Bone marrow (tissue), 2 donors: ENCODE measurements at regions not wholly inside any gene's neighbourhood (a gene's known extent, or its start where the extent isn't known, plus 50 kb on each side); places are given as distances from the start of the nearest gene placed in this dataset.
"Not testable (repeated sequence)": the region's sequence is repeated elsewhere in the genome, so short reads cannot be mapped to it uniquely, and the experiment has no call there.

Experiments used
- DNase-seq, 2 donors: peaks; one replicate each; lab custom pipeline; 2025; lab: John Stamatoyannopoulos, UW

DNA sequence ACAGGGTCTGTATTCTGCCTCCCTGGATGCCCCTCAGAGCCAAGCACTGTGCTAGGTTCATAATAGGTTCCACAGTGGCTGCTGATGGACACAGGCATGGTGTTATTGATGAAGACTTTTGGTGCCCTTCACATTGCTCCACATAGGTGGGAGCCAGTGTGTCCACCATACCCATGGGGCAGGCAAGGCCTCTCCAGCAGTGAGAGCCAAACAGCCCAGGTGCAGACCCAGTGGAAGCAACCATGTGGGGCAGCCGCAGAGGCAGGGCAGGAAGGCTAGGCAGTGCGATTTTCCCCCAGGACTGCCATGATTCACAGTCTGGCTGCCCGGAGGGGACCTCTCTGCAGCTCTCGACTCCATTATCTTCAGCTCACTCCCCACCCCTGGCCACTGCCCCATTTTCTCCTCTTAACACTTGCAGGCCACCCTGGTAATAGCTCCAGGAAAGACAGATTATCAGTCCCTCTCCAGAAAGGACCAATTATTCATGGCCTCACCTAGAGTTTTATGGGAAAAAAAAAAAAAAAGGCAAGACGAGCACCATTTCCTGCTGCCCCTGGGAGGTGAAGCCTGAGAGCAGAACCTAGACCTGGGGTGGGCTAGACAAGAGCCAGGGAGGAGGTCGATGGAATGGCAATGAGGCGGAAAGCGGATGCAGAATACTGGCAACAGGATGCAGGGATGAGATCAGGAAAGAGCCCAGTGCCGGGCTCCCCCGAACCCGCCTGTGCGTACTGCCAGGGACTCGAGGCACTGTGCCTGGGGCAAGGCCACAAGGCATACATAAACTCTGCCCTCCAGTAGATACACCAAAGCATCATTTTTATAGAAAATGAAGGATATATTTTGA lies 343.0 kb upstream of the NCAM1 start:
- DNase-seq, result no peak

DNA sequence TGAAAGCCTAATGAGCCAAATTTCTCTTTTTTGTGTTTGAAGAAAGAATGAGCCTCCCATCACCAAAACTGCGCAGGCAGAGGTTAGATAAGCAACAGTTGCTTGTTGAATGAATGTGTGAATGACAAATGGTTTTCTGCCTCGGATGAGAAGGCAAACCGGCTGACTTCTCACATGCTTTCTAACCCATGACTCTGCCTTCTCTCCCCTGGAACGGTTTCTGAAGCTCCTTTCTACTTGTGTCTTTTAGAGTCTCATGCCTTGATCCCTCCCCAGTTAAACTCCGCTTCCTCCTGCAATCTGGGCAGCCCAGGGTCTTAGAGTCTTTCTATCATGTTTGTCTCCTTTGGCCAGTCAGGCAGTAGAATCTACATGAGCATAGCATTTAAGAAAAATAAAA lies 342.1 kb upstream of the NCAM1 start:
- no peak for DNase-seq

DNA sequence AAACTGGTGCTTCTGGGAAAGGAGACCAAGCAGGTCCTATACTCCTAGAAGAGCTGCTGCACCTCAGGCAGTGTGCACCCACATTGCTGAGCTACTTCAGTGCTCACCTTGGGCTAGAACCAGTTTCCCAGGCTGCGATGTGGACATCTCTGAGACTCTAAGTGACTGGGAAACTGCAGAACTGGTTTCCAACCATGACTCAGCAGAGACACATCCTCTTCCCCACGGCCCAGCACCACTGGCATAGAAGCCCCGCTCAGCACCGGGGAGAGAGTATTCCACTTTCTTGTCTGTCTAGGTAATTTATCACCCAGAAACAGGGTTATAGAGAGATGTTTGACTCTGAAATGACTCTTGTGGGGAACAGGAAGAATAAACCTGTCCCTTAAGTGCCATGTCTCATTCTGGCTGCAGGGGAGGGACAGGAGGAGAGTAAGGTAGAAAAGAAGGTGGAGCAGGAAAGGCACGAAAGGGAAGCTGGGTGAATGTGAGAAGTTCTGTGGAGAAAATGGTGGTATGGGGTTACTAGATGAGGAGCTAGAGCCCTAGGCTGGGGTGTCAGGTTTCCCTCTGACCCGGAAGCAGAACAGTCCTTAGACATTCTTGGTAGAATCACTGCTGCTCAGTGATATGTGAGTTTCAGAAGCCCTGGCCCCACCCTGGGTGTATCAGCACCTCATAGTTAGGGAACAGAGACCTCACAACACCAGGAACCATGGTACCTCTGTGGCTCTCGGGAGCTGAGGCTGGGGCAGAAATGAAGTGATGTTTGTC lies 340.4 kb upstream of the NCAM1 start:
- DNase-seq, result no peak

DNA sequence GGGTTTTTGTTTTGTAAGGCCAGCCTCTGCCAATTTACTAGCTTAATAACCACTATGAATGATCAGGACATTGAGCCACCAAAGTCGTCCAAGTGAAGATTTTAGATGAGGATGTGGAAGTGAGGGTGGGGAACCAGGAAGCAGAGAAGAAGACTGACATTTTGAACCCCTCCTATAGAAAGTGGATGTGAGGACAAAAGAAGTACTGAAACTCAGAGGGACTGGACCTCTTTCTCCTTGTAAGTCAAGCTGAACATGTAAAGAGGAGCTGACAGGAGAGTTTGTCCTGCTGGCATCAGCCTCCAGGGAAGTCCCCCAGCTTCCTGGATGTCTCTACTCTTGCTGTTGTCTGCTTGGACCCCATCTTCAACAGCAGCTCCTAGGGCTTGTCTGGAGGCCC lies 338.2 kb upstream of the NCAM1 start:
- no peak for DNase-seq

DNA sequence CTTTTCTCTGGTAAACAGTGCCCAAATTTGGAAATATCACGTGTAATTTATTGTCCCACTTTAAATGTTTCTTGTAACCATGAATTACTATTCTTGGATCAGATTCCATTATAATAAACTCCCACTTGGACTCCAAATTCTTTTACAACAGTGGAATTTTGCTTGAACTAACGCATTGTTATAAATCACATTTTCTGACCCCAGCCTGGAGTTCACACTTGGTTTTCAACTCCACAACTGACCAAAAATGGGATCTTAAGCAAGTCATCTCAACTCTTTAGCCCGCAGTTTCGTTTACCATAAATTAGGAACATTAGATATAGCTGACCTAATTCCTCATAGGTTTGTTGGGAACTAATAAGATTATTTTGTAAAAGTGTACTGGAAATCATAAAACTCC lies 336.8 kb upstream of the NCAM1 start:
- no peak for DNase-seq

DNA sequence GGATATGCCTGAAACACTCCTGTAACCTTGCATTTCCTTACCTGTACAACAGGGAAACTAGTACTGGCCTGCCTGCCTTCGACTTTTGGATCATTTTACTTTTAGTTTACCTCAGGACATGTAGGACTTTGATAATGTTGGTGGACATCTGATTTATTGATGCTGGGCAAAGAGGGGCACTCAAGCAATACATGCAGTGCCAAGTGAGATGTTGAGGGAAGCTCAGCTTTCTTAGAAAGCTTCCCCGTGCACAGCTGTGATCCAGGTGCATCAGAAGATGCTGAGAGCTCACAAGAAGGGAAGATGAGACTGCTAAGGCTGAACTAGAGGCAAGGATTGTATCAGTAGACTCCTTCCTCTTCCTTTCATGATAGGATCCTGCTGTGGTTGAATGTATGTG lies 336.2 kb upstream of the NCAM1 start:
- DNase-seq, result not testable (repeated sequence)

DNA sequence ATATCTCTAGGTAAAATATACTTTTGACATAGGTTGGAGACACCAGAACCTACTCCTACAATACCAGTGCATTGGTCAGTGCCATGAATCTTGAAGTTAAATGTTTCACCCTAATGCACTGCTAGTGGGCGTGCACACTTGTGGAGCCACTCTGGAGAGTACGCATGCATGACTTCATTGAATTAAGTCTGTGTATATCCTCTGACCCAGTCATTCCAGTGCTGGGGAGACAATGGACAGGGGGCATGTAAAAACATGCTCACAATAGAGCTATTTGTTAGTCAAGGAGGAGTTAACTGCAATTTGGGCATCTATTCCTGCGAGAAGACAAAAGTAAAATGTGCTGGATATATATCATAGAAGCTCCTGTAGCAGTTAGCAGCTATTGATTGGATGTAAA lies 335.4 kb upstream of the NCAM1 start:
- no peak for DNase-seq

DNA sequence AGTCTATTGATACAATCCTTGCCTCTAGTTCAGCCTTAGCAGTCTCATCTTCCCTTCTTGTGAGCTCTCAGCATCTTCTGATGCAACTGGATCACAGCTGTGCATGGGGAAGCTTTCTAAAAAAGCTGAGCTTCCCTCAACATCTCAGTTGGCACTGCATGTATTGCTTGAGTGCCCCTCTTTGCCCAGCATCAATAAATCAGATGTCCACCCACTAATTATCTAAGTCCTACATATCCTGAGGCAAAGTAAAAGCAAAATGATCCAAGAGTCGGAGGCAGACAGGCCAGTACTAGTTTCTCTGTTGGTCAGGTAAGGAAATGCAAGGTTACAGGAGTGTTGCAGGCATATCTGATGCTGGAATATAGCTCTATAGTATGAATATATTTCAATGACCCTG lies 334.5 kb upstream of the NCAM1 start:
- DNase-seq, result no peak

DNA sequence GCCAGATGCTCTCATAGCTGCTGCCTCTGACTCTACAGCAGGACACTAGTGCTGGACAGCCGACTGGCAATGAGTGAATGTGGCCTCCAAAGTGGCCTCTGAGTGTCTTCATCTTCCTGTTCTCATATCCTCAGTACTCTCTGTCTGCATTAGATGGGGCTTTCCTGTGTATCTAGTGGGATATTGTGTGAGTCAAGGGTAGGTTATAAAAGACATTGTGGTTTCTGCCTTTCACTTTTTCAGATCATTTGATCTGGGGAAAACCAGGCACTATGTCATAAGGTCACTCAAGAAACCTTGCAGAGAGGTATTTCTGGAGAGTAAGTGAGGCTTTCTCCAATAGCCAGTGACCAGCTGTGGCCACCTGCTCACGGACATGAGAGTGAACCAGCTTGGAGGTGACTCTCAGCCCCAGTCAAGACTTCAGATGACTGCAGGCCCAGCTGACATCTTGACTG lies 333.6 kb upstream of the NCAM1 start:
- no peak for DNase-seq

DNA sequence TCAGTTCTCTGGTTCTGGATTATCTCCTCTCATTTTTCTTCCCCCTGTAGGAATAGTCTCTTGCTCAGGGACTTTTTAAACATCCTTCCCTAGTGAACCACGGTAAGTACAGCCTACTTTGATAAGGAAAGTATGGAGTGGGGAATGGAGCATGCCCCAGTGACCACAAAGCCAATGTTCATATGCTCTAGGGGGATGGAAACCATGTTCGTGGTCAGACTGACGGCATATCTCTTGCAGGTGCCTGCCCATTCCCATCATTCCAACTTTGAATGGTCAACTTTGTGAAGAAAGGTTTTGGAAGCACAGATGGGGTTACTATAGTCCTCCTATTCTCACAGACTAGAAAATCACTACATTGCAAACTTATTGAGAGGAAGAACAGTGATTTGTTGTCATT lies 332.5 kb upstream of the NCAM1 start:
- DNase-seq, result no peak

DNA sequence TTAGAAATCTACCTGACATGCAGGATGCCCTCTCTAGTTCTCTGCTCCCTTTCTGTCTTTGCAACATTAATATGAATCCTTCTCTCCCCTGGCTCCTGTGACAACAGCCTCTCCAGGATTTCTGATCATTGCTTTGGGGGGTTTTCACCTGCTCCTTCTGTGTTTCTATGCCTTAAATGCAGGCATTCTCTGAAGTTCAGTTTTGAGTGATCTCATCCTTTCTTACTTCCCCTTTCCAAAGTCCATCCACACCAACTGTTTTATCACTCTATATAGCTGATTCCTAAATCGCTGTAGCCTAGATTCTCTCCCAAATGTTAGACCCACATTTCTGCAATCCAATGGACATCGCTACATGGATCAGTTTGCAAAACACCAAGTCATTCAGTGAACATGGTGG lies 330.7 kb upstream of the NCAM1 start:
- no peak for DNase-seq

DNA sequence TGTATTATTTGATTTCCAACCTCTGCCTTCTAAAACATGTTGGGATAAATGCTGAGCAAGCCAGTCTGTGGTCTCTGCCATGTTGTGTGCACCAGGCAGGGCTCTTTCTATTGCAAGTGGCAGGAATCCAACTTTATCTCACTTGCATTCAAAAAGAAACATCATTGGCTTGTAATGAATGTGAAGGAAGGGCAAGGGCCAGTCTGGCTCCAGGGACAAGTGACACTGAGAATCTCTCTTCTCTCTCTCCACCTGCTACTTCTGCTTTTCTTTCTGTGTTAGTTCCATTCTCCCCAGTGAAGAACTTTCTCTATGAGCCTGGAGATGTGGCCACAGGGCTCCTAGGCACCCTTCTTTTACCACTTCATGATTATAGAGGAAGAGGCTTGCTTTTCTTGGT lies 329.9 kb upstream of the NCAM1 start:
- no peak for DNase-seq

DNA sequence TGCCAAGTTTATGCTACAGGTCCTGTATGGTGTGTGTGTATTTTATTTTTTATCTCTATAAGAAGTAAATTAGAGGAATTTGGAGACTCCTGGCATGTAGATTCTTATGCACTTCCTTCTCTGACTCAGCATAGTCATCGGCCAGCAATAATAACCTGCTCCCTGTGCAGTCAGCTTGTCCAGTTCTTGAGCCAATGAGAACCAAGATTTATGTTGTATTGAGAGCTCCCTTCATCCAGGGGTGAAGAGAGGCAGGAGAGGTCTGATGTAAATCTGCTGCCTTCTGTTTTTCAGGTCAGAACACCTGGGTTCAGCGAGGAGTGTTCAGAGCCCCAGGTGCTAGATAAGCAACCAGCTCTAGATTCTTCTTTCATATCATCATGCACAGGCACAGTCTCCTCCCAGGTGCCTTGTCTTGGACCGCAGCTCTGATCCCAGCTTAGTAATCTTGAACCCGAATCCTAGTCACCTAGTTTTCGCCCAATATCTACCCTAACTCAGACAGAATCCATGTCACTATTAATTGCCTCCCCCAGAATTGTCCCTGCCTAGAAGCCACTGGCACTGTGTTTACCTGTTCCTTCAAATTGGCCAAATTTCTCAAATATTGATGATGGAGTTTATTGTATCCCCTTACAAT lies 328.2 kb upstream of the NCAM1 start:
- DNase-seq, result no peak

DNA sequence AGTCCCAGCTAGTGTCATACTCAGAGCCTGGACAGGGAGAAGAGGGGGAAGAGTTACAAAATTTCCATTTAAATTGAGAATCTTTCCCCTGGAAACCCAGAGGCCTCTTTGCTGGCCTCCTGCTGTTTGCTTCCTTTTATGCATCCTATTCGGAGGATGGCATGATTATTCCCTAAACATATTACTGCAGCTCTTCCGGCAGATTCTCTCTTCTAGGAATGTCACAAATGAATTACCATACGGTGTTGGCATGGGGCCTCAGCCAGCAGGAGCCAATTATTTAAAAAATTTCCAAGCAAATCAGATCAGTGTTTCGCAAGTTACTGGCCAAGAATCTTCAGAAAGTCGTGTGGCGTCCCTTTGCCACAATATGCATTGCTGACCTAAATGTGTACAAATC lies 326.7 kb upstream of the NCAM1 start:
- DNase-seq, result no peak

DNA sequence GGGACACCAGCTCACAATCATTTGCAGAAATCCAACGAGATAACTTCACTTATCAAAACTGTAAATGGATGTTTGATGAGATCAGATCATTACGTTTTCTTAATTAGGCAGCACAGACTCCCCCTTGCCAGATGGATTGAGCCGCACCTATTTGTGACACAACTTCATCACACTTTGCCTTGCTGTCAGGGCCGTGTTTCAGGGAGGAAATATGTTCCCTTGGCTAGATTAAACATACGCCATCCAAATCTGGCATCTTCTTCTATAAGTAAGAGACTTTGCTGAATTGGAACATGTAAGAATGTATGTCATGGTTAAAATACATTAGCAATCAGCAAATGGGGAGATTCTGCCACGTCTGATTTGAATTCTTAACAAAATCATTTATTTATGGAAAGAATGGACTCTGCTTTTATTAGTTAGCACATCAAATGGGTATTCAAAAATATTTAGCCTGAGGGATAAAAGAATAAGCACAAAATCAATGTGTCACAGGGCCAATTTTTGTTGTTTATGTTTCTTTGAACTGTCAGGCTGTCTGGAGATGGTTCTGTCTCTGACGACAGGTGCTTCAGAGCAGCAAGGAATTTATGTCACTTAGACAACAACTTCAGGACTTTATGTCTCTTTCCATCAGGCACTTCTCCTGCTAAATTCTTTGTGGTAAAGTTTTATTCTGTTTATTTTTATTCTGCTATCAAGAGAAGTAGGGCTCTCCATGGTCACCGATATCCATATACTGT lies 326.1 kb upstream of the NCAM1 start:
- DNase-seq, result no peak

DNA sequence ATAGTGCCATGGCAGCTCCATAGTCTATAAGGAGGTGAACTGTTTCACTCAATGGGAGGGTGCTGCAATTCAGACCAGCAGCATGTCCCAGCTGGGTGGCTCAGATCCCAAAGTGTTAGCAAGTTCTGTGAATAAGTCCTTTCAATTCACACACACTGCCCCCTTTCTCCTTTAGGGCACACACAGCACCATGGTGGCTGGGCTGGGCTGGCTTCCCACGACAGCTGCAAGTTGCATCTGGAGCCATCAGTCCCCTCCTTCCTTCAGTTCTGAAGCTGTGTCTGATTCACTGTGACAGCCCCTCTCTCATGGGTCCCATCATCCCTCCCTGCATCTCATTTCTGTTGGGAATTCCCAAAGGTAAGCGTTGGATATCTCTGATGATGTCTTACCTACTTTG lies 324.1 kb upstream of the NCAM1 start:
- DNase-seq, result no peak

DNA sequence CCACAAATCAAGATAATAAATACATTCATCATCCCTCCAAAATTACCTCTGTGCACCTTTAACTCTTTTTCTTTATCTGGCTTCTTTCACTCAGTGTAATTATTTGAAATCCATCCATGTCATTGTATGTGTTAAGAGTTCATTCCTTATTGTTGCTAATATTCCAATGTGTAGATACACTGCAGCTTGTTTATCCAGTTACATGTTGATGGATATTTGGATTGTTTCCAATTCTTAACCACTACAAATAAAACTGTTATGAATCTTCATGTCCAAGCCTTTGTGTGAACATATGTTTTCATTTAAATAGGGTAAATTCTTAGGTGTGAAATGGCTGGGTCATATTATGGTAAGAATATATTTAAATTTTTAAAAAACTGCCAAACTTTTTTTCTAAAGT lies 323.3 kb upstream of the NCAM1 start:
- DNase-seq, result no peak

DNA sequence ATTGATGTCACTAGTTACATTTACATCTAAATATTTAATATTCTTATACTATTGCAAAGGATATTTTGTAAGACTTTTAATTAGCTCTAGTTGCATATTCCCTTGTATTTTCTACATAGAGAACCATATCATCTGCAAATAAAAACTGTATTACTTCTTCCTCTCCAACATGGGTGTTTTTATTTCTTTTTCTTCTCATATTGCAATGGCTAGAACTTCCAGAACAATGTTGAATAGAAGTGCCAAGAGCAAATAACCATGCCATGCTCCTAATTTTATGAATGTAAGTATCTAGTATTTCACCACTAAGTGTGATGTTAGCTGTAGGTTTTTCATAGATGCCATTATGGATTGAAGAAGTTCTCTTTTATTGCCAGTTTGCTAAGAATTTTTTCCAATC lies 321.8 kb upstream of the NCAM1 start:
- no peak for DNase-seq

DNA sequence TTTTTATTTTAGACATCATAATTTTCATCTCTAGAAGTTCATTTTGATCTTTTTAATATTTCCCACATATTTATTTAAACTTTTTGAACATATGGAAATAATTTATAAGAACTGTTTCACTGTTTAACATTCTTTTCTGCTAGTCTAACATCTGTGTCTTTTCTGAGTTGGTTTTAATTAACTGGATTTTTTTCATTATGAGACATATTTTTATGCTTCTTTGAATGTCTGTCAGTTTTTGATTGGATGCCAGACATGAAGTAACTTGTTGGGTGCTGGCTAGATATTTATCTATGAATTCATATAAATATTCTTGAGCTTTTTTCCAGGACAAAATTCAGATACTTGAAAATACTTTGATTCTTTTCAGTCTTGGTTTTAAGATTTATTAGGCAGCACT lies 317.8 kb upstream of the NCAM1 start:
- no peak for DNase-seq

DNA sequence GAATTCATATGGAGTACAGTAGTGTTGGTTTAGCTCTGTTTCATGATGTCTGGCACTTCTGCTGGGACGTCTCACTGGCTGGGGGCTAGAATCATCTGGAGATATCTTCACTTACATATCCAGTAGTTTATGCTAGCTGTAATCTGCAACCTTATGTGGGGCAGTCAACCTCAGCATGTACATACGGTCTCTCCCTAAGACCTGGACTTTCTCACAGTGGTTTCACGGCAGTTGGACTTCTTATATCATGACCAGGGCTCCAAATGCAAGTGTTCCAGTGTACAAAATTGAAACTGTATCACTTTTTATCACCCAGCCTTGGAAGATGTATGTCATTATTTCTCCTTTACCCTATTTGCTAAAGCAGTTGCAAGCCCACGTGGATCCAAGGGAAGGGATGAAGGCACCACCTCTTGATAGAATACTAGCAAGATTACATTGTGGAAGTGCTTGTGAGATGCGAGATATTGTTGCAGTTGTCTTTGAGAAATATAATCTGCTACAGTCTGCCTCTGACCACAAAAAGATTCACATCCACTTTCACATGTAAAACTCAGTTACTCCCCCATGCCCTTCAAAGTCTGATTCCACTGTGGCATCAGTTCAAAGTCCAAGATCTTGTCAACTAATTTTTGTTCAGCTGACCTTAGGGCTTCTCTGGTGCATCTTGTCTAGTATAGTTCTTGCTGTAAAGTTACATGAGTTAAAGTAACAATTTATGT lies 316.6 kb upstream of the NCAM1 start:
- no peak for DNase-seq

DNA sequence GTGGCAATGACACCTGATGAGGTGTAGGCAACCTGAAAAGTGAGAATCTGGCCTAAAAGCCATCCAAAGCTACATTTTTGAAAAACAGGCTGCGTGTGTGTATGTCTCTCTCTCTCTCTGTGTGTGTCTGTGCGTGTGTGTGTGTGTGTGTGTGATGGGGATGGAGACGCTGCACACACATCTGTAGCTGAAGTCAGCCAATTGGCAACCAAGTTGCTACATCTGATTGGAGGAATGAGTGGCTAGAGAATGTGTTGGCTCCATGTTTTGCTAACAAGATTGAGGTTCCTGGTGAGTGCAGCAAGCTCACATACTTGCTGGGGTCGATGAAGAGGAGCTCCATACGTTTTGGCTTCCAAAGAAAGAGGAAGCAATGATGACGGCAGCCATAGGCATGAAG lies 311.4 kb upstream of the NCAM1 start:
- DNase-seq, result no peak

DNA sequence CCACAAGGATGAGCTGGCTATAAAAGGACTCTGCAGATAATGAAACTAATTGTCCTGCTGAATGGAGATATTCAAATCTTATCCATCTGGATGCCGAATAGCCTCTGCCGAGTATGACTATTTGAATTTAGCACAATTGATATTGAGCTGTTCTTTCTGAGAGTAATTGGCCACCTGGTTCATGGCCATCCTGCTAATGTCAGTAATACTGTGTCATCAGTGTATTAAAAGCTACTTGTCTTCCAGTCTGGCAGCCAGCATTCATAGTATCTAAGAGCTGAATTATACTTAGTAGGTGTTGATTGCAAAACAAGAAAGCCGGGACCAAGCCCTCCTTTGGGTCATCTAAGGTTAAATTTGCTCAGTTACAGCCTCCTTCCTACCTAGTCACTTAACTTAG lies 310.7 kb upstream of the NCAM1 start:
- DNase-seq, result no peak
